ENCODE measurements at regions not wholly inside any gene's neighbourhood (a gene's known extent, or its start where the extent isn't known, plus 50 kb on each side); places are given as distances from the start of the nearest gene placed in this dataset.

- TF ChIP-seq CTCF (IDR thresholded peaks at IDR 0.05; ENCODE audit: low read depth, low read length, missing input control) (no peak), TAF1 (conservative IDR thresholded peaks at IDR 0.05) (no peak)
Observed at GRCh38 chr11:70812472-70812871, 414.1 kb downstream of the CTTN start.

Data from liver (tissue), 3 donors.